ENCODE measurements at regions not wholly inside any gene's neighbourhood (a gene's known extent, or its start where the extent isn't known, plus 50 kb on each side); places are given as distances from the start of the nearest gene placed in this dataset.

DNA sequence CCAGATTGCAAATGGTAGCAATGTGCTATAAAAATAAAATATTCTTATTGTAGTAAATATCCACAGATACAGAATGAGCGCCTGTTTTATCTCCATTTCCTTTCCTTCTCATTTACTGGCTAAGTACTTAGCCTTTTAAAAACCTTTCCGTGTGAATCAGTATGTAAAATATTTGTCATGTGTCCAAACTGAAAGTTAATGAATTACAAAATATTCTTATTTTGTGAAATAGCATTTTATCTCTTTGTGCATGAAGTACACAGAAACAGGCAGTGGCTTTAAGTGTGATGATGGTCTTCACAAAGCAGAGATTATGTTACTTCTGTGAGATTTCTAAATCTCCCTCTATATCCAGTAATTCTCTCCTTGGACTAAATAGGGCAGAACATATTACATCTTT is 56.7 kb upstream of the KIAA1217 start:
- no peaks in the 10 kb centered on the region for H3K36me3 ChIP-seq (ENCODE audit: control insufficient read depth, insufficient read depth, low read length)
- no peak overlapping the region for H3K4me3 ChIP-seq (replicated peaks; ENCODE audit: low read depth, low read length)
- H3K27me3 ChIP-seq (replicated peaks; ENCODE audit: control insufficient read depth, insufficient read depth, low read length) = no peaks in the 10 kb centered on the region
- TF ChIP-seq, protein P1, sequence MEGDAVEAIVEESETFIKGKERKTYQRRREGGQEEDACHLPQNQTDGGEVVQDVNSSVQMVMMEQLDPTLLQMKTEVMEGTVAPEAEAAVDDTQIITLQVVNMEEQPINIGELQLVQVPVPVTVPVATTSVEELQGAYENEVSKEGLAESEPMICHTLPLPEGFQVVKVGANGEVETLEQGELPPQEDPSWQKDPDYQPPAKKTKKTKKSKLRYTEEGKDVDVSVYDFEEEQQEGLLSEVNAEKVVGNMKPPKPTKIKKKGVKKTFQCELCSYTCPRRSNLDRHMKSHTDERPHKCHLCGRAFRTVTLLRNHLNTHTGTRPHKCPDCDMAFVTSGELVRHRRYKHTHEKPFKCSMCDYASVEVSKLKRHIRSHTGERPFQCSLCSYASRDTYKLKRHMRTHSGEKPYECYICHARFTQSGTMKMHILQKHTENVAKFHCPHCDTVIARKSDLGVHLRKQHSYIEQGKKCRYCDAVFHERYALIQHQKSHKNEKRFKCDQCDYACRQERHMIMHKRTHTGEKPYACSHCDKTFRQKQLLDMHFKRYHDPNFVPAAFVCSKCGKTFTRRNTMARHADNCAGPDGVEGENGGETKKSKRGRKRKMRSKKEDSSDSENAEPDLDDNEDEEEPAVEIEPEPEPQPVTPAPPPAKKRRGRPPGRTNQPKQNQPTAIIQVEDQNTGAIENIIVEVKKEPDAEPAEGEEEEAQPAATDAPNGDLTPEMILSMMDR (IDR thresholded peaks at IDR 0.05; ENCODE audit: insufficient read depth, low read length, poor library complexity, severe bottlenecking) = no peak
- no peak for DNase-seq (ENCODE audit: extremely low read depth, insufficient read length)

DNA sequence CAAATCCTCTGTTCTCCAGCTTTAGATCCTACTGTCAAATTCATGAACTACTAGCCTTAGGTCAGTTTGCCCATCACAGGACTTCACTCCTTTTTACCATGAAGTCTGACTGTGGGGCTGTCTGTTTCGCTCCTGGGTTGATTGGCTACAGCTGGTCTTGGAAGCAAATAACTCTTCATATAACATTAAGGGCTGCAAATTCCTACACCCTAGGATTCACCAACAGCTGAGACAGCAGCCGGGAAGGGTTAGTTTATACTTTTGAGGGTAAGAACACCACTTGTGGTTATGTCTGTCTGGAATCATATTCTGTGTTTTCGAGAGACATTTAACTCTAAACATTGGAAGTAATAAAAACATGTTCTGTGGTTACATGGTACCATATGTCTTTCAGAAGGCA is 55.9 kb upstream of the KIAA1217 start:
- no peak overlapping the region for H3K4me3 ChIP-seq (replicated peaks; ENCODE audit: low read depth, low read length)
- TF ChIP-seq, protein P1 (IDR thresholded peaks at IDR 0.05; ENCODE audit: insufficient read depth, low read length, poor library complexity, severe bottlenecking) = no peak
- H3K36me3 ChIP-seq (ENCODE audit: control insufficient read depth, insufficient read depth, low read length) = no peaks in the 10 kb centered on the region
- no peaks in the 10 kb centered on the region for H3K27me3 ChIP-seq (replicated peaks; ENCODE audit: control insufficient read depth, insufficient read depth, low read length)
- DNase-seq (ENCODE audit: extremely low read depth, insufficient read length) = no peak

DNA sequence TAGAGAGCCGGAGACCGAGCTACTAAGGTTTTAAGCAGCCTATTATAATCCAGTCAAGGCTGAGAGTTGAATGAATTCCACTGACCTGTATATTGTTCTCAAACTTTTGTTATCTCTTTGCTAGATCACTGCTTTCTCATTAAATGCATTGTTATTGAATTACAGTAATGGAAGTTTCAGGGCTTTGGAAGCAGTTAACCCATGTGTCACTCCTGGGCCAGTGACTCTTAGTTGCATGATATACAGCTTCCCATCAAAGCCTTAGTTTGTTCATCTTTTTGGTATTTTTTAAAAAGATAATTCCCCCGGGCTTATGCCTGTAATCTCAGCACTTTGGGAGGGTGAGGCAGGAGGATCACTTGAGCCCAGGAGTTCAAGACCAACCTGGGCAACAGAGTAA is 55.4 kb upstream of the KIAA1217 start:
- no peaks in the 10 kb centered on the region for H3K36me3 ChIP-seq (ENCODE audit: control insufficient read depth, insufficient read depth, low read length)
- TF ChIP-seq, protein P1 (IDR thresholded peaks at IDR 0.05; ENCODE audit: insufficient read depth, low read length, poor library complexity, severe bottlenecking) = no peak
- DNase-seq (ENCODE audit: extremely low read depth, insufficient read length) = no peak

DNA sequence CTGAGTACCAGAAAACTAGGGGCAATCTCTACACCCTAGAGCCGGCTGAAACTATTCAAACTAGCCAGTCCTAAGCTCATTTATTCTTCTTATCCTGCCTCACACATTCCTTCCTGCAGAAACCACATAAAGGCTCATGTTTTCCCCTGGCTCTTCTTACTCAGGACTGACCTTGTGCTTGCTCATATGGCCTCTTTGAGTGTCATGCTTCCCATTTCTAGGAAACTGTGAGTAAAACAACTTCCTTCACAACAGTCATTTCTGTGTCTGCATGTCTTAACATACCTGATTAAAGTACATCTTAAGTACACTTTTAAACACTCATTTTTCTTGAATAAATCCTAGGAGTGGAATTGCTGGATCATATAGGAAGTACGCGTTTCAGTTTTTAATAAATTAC is 52.3 kb upstream of the KIAA1217 start:
- Histone ChIP-seq H3K36me3 (ENCODE audit: control insufficient read depth, insufficient read depth, low read length) (no peaks in the 10 kb centered on the region), H3K4me3 (replicated peaks; ENCODE audit: low read depth, low read length) (no peak overlapping the region), H3K27me3 (replicated peaks; ENCODE audit: control insufficient read depth, insufficient read depth, low read length) (no peaks in the 10 kb centered on the region)
- no peak for DNase-seq (ENCODE audit: extremely low read depth, insufficient read length)
- TF ChIP-seq, protein P1 (IDR thresholded peaks at IDR 0.05; ENCODE audit: insufficient read depth, low read length, poor library complexity, severe bottlenecking) = no peak

More for the DNA sequence above, 55.4 kb upstream of the KIAA1217 start:
- no peak overlapping the region for H3K4me3 ChIP-seq (replicated peaks; ENCODE audit: low read depth, low read length)
- H3K27me3 ChIP-seq (replicated peaks; ENCODE audit: control insufficient read depth, insufficient read depth, low read length) = no peaks in the 10 kb centered on the region

DNA sequence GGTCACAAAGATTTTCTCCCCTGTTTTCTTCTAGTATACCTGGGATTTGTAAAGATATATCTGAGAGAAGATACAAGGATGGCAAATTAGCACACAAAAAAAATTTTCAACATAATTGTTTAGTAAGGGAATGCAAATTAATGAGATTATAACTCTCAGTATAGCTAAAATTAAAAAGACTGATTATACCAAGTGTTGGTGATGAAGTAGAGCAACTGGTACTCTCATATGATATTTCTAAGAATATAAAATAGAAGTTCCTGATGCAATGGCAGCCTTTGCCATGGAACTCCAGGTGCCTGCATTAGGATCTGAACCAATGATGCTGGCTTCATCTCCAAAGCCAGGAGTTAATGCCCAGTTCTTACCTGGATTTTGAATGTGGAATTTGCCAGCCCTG is 51.4 kb upstream of the KIAA1217 start:
- TF ChIP-seq, protein P1 (IDR thresholded peaks at IDR 0.05; ENCODE audit: insufficient read depth, low read length, poor library complexity, severe bottlenecking) = no peak
- DNase-seq (ENCODE audit: extremely low read depth, insufficient read length) = no peak
- H3K36me3 ChIP-seq (ENCODE audit: control insufficient read depth, insufficient read depth, low read length) = no peaks in the 10 kb centered on the region
- no peak overlapping the region for H3K4me3 ChIP-seq (replicated peaks; ENCODE audit: low read depth, low read length)
- H3K27me3 ChIP-seq (replicated peaks; ENCODE audit: control insufficient read depth, insufficient read depth, low read length) = no peaks in the 10 kb centered on the region
